GM12874 (cell line): ENCODE measurements at regions not wholly inside any gene's neighbourhood (a gene's known extent, or its start where the extent isn't known, plus 50 kb on each side); places are given as distances from the start of the nearest gene placed in this dataset.

Source experiments
- TF ChIP-seq, protein P1 (sequence below): IDR thresholded peaks from 2 replicates; pipeline ENCODE4 v1.5.1; 2011; ENCODE audit warnings: low read depth, mild to moderate bottlenecking, control low read depth, low read length, moderate library complexity; ENCODE audit not compliant: insufficient read depth

DNA sequence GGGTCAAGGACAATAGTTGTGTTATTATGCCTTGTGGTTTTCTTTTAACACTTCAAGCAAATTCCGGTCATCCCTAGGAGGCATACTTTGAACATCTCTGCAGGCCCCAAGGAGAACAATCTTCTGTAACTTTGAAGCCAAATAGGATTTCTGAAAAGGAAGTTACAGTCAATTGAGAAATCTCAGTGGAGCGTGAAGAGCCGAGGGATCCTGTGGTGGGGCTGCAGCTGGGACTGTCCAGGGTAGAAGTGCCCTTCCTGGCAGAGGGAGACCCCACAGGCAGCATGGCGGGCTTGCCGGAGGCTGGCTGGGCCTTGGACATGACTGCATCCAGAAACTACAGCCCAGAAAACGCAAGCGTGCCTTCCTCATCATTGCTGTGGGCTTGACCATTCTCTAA, 179.7 kb downstream of the PTPN20 start:
- TF ChIP-seq, protein P1, sequence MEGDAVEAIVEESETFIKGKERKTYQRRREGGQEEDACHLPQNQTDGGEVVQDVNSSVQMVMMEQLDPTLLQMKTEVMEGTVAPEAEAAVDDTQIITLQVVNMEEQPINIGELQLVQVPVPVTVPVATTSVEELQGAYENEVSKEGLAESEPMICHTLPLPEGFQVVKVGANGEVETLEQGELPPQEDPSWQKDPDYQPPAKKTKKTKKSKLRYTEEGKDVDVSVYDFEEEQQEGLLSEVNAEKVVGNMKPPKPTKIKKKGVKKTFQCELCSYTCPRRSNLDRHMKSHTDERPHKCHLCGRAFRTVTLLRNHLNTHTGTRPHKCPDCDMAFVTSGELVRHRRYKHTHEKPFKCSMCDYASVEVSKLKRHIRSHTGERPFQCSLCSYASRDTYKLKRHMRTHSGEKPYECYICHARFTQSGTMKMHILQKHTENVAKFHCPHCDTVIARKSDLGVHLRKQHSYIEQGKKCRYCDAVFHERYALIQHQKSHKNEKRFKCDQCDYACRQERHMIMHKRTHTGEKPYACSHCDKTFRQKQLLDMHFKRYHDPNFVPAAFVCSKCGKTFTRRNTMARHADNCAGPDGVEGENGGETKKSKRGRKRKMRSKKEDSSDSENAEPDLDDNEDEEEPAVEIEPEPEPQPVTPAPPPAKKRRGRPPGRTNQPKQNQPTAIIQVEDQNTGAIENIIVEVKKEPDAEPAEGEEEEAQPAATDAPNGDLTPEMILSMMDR = no peak

DNA sequence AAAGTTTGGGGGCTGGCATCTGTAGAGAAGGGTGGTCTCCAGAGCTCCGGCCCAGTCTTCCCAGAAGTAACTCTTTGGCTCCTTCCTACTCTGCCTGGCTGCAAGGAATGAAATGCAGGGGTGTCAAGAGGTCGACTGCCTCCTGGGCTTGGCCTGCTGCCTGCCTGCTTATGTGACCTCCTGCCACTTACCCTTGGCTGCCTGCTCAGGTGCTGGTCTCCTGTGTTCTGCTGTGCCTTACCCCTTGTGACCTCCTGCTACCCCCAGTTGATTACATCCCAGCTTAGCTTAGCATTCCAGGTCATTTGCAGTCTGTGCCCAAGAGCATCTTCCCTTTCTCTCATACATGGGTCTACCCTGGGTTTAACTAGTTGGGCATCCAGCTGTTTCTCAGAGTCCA, 180.2 kb downstream of the PTPN20 start:
- TF ChIP-seq, protein P1 = no peak

- TF ChIP-seq, protein P1 = no peak
Measured at GRCh38 chr10:47092376-47092775, 181.1 kb downstream of the PTPN20 start.

DNA sequence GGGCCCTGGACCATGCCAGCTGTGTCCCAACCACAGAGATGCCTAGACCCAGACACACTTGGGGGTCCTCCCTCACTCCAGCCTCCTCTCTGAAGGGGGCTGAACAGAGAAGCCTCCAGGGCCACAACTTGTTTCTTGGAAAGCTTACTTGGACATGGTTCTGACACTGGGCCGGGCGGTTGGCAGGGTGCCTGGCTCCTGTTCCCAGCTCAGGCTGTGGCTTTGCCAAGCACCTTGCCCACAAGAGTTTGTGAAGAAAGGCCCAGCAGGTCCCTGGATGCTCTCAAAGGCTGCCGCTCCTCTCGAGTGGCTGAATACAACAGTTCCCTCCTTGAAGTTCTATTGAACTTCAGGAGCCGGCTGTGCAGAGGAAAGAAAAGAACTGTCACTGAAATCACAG, 181.6 kb downstream of the PTPN20 start:
- TF ChIP-seq, protein P1 = no peak

GRCh38 chr10:47094126-47094525, 182.9 kb downstream of the PTPN20 start:
- TF ChIP-seq, protein P1 = no peak

GRCh38 chr10:47094636-47095035, 183.4 kb downstream of the PTPN20 start:
- TF ChIP-seq, protein P1 = no peak

DNA sequence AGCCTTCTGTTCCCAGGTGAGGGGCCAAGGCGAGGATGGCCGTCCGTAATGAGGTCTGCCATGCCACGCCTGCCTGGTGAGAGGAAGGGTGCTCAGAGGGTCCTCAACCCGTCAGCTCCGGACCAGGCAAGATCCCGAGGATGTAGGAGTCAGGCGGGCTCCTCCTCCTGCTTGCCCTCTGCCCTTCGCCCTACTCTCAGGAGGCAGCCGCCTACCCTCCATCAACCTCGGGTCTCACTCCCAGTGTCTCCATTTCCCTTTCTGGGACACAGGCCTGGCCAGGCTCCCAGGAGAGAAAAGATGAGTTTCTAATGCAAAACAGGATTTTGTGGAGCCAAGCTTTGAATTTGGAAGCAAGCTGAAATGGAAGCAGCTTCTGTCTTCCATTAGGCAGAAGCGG, 184.0 kb downstream of the PTPN20 start:
- TF ChIP-seq, protein P1 = no peak
